H9 (cell line): ENCODE measurements at regions not wholly inside any gene's neighbourhood (a gene's known extent, or its start where the extent isn't known, plus 50 kb on each side); places are given as distances from the start of the nearest gene placed in this dataset.

Experiments used
- DNase-seq: peaks from one replicate; pipeline ENCODE4 v3.0.0-alpha.2; 2017
- H2AFZ ChIP-seq: one replicate; pipeline ENCODE4 v1.6.1; 2013; ENCODE audit warnings: mild to moderate bottlenecking, low read length, control low read depth, moderate library complexity
- H2AK5ac ChIP-seq: 2 replicates; pipeline ENCODE4 v1.6.1; 2013; ENCODE audit warnings: low read length, control low read depth, mixed read lengths; ENCODE audit not compliant: insufficient read length
- H2BK120ac ChIP-seq: one replicate; pipeline ENCODE4 v1.6.1; 2013; ENCODE audit warnings: low read depth, mild to moderate bottlenecking, low read length, control low read depth, inconsistent platforms; ENCODE audit not compliant: poor library complexity, severe bottlenecking
- H2BK12ac ChIP-seq: 2 replicates; pipeline ENCODE4 v1.6.1; 2013; ENCODE audit warnings: low read length, control low read depth, mixed read lengths, low read depth; ENCODE audit not compliant: insufficient read length
- H2BK15ac ChIP-seq: 2 replicates; pipeline ENCODE4 v1.6.1; 2013; ENCODE audit warnings: low read depth, low read length, control low read depth
- H2BK20ac ChIP-seq: one replicate; pipeline ENCODE4 v1.6.1; 2013; ENCODE audit warnings: low read depth, mild to moderate bottlenecking, low read length, control low read depth, inconsistent platforms; ENCODE audit not compliant: poor library complexity, severe bottlenecking
- H2BK5ac ChIP-seq: 2 replicates; pipeline ENCODE4 v1.6.1; 2013; ENCODE audit warnings: low read length, control low read depth, mixed read lengths; ENCODE audit not compliant: insufficient read length
- H3K14ac ChIP-seq: 2 replicates; pipeline ENCODE4 v1.6.1; 2013; ENCODE audit warnings: low read length, control low read depth; ENCODE audit not compliant: insufficient read depth
- H3K18ac ChIP-seq: 2 replicates; pipeline ENCODE4 v1.6.1; 2013; ENCODE audit warnings: low read depth, mild to moderate bottlenecking, mixed read lengths, low read length, control low read depth; ENCODE audit not compliant: insufficient read length
- H3K23ac ChIP-seq: 2 replicates; pipeline ENCODE4 v1.6.1; 2013; ENCODE audit warnings: low read length, control low read depth, mixed read lengths, low read depth; ENCODE audit not compliant: insufficient read length
- H3K23me2 ChIP-seq: 2 replicates; pipeline ENCODE4 v1.6.1; 2013; ENCODE audit warnings: low read depth, mild to moderate bottlenecking, mixed read lengths, low read length, control low read depth; ENCODE audit not compliant: insufficient read length, poor library complexity, severe bottlenecking
- H3K27ac ChIP-seq: 2 replicates; pipeline ENCODE4 v1.5.1; 2013; ENCODE audit warnings: low read length, control low read depth, mixed read lengths, low read depth; ENCODE audit not compliant: insufficient read length
- H3K27me3 ChIP-seq: 2 replicates; pipeline ENCODE4 v1.6.1; 2013; ENCODE audit warnings: low read length, control low read depth, inconsistent platforms; ENCODE audit not compliant: insufficient read depth
- H3K4ac ChIP-seq: 2 replicates; pipeline ENCODE4 v1.6.1; 2013; ENCODE audit warnings: low read depth, mild to moderate bottlenecking, control low read depth, inconsistent platforms, low read length, moderate library complexity
- H3K4me1 ChIP-seq: 2 replicates; pipeline ENCODE4 v1.6.1; 2013; ENCODE audit warnings: low read length, control low read depth, inconsistent platforms; ENCODE audit not compliant: insufficient read depth
- H3K4me2 ChIP-seq: 2 replicates; pipeline ENCODE4 v1.6.1; 2013; ENCODE audit warnings: low read length, control low read depth, mixed read lengths; ENCODE audit not compliant: insufficient read length, insufficient read depth
- H3K56ac ChIP-seq: 2 replicates; pipeline ENCODE4 v1.6.1; 2013; ENCODE audit warnings: low read depth, mild to moderate bottlenecking, mixed read lengths, low read length, control low read depth; ENCODE audit not compliant: insufficient read length
- H3K79me1 ChIP-seq: 2 replicates; pipeline ENCODE4 v1.6.1; 2013; ENCODE audit warnings: low read depth, mild to moderate bottlenecking, moderate library complexity, low read length, control low read depth, inconsistent platforms; ENCODE audit not compliant: insufficient read depth, poor library complexity, severe bottlenecking
- H3K79me2 ChIP-seq: 2 replicates; pipeline ENCODE4 v1.6.1; 2013; ENCODE audit warnings: low read length, control low read depth, inconsistent platforms; ENCODE audit not compliant: insufficient read depth
- H3K9ac ChIP-seq: 2 replicates; pipeline ENCODE4 v1.6.1; 2013; ENCODE audit warnings: low read length, control low read depth, mixed read lengths; ENCODE audit not compliant: insufficient read length; ENCODE audit errors: extremely low read depth
- H3K9me3 ChIP-seq: one replicate; pipeline ENCODE4 v1.6.1; 2013; ENCODE audit warnings: low read depth, low read length, inconsistent platforms; ENCODE audit not compliant: control insufficient read depth
- H3T11ph ChIP-seq: one replicate; pipeline ENCODE4 v1.6.1; 2013; ENCODE audit warnings: mild to moderate bottlenecking, low read length, control low read depth, inconsistent platforms
- H4K20me1 ChIP-seq: one replicate; pipeline ENCODE4 v1.6.1; 2013; ENCODE audit not compliant: control insufficient read depth, insufficient read length, insufficient read depth
- H4K5ac ChIP-seq: 2 replicates; pipeline ENCODE4 v1.6.1; 2013; ENCODE audit warnings: low read depth, mild to moderate bottlenecking, mixed read lengths, low read length, control low read depth; ENCODE audit not compliant: insufficient read length
- H4K8ac ChIP-seq: replicated peaks from 2 replicates; pipeline ENCODE4 v1.6.1; 2013; ENCODE audit warnings: low read length, control low read depth, mixed read lengths, low read depth; ENCODE audit not compliant: insufficient read length
- H4K91ac ChIP-seq: 2 replicates; pipeline ENCODE4 v1.6.1; 2013; ENCODE audit warnings: low read depth, mild to moderate bottlenecking, moderate library complexity, mixed read lengths, low read length, control low read depth; ENCODE audit not compliant: insufficient read length
- H3K27ac Mint-ChIP-seq, 3 experiments: 2 replicates in 2 of 3; 3 replicates in 1 of 3; pipeline ENCODE4 v1.8.0; 2020 to 2021; ENCODE audit warnings: mixed read lengths in 3 of 3, mild to moderate bottlenecking in 1 of 3, moderate library complexity in 1 of 3
- H3K27me3 Mint-ChIP-seq: 2 replicates; pipeline ENCODE4 v1.8.0; 2021; ENCODE audit warnings: low read depth, mild to moderate bottlenecking, moderate library complexity, mixed read lengths
- H3K36me3 Mint-ChIP-seq, 3 experiments: 2 replicates in 2 of 3; 3 replicates in 1 of 3; pipeline ENCODE4 v1.8.0; 2020 to 2021; ENCODE audit warnings: low read depth in 3 of 3, mixed read lengths in 3 of 3; ENCODE audit not compliant: insufficient read depth in 1 of 3
- H3K4me1 Mint-ChIP-seq, 2 experiments: 2 replicates each; pipeline ENCODE4 v1.8.0; 2020; ENCODE audit warnings: mixed read lengths in 2 of 2
- H3K4me3 Mint-ChIP-seq, 2 experiments: 2 replicates in 1 of 2; 3 replicates in 1 of 2; pipeline ENCODE4 v1.8.0; 2020 to 2021; ENCODE audit warnings: mild to moderate bottlenecking in 2 of 2, mixed read lengths in 2 of 2, moderate library complexity in 1 of 2
- H3K9me3 Mint-ChIP-seq, 2 experiments: 2 replicates in 1 of 2; 3 replicates in 1 of 2; pipeline ENCODE4 v1.8.0; 2020; ENCODE audit warnings: mild to moderate bottlenecking in 2 of 2, mixed read lengths in 2 of 2, moderate library complexity in 1 of 2
- TF ChIP-seq, protein P1 (sequence below): fragments of 200-600 bp; sonication (generic); conservative IDR thresholded peaks from 3 replicates; pipeline ENCODE4 v1.8.0; 2021; ENCODE audit warnings: antibody characterized with exemption, mild to moderate bottlenecking

- H3K4me1 ChIP-seq = no peaks in the 10 kb centered on the region
- peaks cover 43 to 54% of the 10 kb centered on the region in 2 experiments for H3K9me3 Mint-ChIP-seq
- no peak overlapping the region for H4K91ac ChIP-seq
- H3K4me2 ChIP-seq = no peak overlapping the region
- H3K56ac ChIP-seq = no peak overlapping the region
- H3K27me3 ChIP-seq = no peaks in the 10 kb centered on the region
- no peaks in the 10 kb centered on the region for H3K79me2 ChIP-seq
- H3K9me3 ChIP-seq = no peaks in the 10 kb centered on the region
- H3K23ac ChIP-seq = no peak overlapping the region
- no peak overlapping the region for H3K18ac ChIP-seq
- no peak overlapping the region for H3K4me3 Mint-ChIP-seq
- no peak overlapping the region for H2BK20ac ChIP-seq
- no peaks in the 10 kb centered on the region for H3K27me3 Mint-ChIP-seq
- TF ChIP-seq, protein P1, sequence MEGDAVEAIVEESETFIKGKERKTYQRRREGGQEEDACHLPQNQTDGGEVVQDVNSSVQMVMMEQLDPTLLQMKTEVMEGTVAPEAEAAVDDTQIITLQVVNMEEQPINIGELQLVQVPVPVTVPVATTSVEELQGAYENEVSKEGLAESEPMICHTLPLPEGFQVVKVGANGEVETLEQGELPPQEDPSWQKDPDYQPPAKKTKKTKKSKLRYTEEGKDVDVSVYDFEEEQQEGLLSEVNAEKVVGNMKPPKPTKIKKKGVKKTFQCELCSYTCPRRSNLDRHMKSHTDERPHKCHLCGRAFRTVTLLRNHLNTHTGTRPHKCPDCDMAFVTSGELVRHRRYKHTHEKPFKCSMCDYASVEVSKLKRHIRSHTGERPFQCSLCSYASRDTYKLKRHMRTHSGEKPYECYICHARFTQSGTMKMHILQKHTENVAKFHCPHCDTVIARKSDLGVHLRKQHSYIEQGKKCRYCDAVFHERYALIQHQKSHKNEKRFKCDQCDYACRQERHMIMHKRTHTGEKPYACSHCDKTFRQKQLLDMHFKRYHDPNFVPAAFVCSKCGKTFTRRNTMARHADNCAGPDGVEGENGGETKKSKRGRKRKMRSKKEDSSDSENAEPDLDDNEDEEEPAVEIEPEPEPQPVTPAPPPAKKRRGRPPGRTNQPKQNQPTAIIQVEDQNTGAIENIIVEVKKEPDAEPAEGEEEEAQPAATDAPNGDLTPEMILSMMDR = no peak
- peaks cover 0 to 3% (median 0%) of the 10 kb centered on the region in 3 experiments; a peak in 2 of 7 replicates for H3K36me3 Mint-ChIP-seq
- H4K8ac ChIP-seq = no peak overlapping the region
- H3K23me2 ChIP-seq = no peaks in the 10 kb centered on the region
- H4K20me1 ChIP-seq = no peaks in the 10 kb centered on the region
- no peak overlapping the region for H3K14ac ChIP-seq
- H2AFZ ChIP-seq = no peak overlapping the region
- H2AK5ac ChIP-seq = no peak overlapping the region
- H2BK5ac ChIP-seq = no peak overlapping the region
- H3K4me1 Mint-ChIP-seq = no peaks in the 10 kb centered on the region
- no peak overlapping the region for H2BK12ac ChIP-seq
- no peaks in the 10 kb centered on the region for H3K79me1 ChIP-seq
- no peak for DNase-seq
- no peak overlapping the region for H3K9ac ChIP-seq
- no peak overlapping the region for H2BK120ac ChIP-seq
- no peak overlapping the region for H3K27ac Mint-ChIP-seq
- no peak overlapping the region for H3K27ac ChIP-seq
- H2BK15ac ChIP-seq = no peak overlapping the region
- H3T11ph ChIP-seq = no peak overlapping the region
- no peak overlapping the region for H3K4ac ChIP-seq
- no peak overlapping the region for H4K5ac ChIP-seq
Observed at GRCh38 chrX:10936976-10937375, 174.2 kb upstream of the HCCS start.
